HFFc6 (cell line): ENCODE measurements at regions not wholly inside any gene's neighbourhood (a gene's known extent, or its start where the extent isn't known, plus 50 kb on each side); places are given as distances from the start of the nearest gene placed in this dataset.
"Not testable (repeated sequence)": the region's sequence is repeated elsewhere in the genome, so short reads cannot be mapped to it uniquely, and the experiment has no call there.

ENCODE experiments used
- DNase-seq: peaks from one replicate; pipeline ENCODE4 v3.0.0-alpha.2; 2018
- H3K27ac Mint-ChIP-seq: 2 replicates; pipeline ENCODE4 v1.8.0; 2020; ENCODE audit warnings: mild to moderate bottlenecking, mixed read lengths
- H3K27me3 Mint-ChIP-seq: 2 replicates; pipeline ENCODE4 v1.8.0; 2021; ENCODE audit warnings: mild to moderate bottlenecking, moderate library complexity, mixed read lengths; ENCODE audit not compliant: insufficient read depth
- H3K36me3 Mint-ChIP-seq: 2 replicates; pipeline ENCODE4 v1.8.0; 2021; ENCODE audit warnings: low read depth, mixed read lengths
- H3K4me1 Mint-ChIP-seq: 2 replicates; pipeline ENCODE4 v1.8.0; 2020; ENCODE audit warnings: low read depth, mixed read lengths
- H3K4me3 Mint-ChIP-seq: 2 replicates; pipeline ENCODE4 v1.8.0; 2020; ENCODE audit warnings: mild to moderate bottlenecking, moderate library complexity, mixed read lengths
- H3K9me3 Mint-ChIP-seq: 2 replicates; pipeline ENCODE4 v1.8.0; 2020; ENCODE audit warnings: mild to moderate bottlenecking, mixed read lengths
- CTCF ChIP-seq: fragments of 200-600 bp; sonication (generic); IDR thresholded peaks from 2 replicates; pipeline ENCODE4 v1.5.0; 2021; ENCODE audit warnings: antibody characterized with exemption, mild to moderate bottlenecking

- DNase-seq = no peak
- H3K4me3 Mint-ChIP-seq = no peak overlapping the region
- TF ChIP-seq CTCF = no peak
- H3K27ac Mint-ChIP-seq = no peak overlapping the region
- peaks cover 1% of the 10 kb centered on the region for H3K27me3 Mint-ChIP-seq
- H3K4me1 Mint-ChIP-seq = peaks cover 10% of the 10 kb centered on the region
- no peaks in the 10 kb centered on the region for H3K9me3 Mint-ChIP-seq
- H3K36me3 Mint-ChIP-seq = no peaks in the 10 kb centered on the region
Observed at GRCh38 chrX:11890836-11891514, 132.9 kb downstream of the MSL3 start.

- no peak for TF ChIP-seq CTCF
- no peaks in the 10 kb centered on the region for H3K9me3 Mint-ChIP-seq
- no peaks in the 10 kb centered on the region for H3K36me3 Mint-ChIP-seq
- no peaks in the 10 kb centered on the region; the same call in 1 of the 2 replicates for H3K27me3 Mint-ChIP-seq
- H3K4me3 Mint-ChIP-seq = no peak overlapping the region
- DNase-seq = no peak
- H3K27ac Mint-ChIP-seq = no peak overlapping the region
- H3K4me1 Mint-ChIP-seq = 0 out of 2 replicates have a peak, but pooled peaks cover 4% of the 10 kb centered on the region
Observed at GRCh38 chrX:11893933-11894710, 136.1 kb downstream of the MSL3 start.

- TF ChIP-seq CTCF = no peak
- H3K4me3 Mint-ChIP-seq = no peak overlapping the region
- H3K4me1 Mint-ChIP-seq = 0 out of 2 replicates have a peak, but pooled peaks cover 5% of the 10 kb centered on the region
- no peaks in the 10 kb centered on the region; the same call in none of the 2 replicates for H3K27me3 Mint-ChIP-seq
- no peaks in the 10 kb centered on the region for H3K36me3 Mint-ChIP-seq
- no peaks in the 10 kb centered on the region for H3K9me3 Mint-ChIP-seq
- DNase-seq = no peak
- no peak overlapping the region for H3K27ac Mint-ChIP-seq
Observed at GRCh38 chrX:11899091-11899490, 141.1 kb downstream of the MSL3 start.

- DNase-seq, H3K27me3 Mint-ChIP-seq, H3K4me1 Mint-ChIP-seq, H3K36me3 Mint-ChIP-seq, H3K27ac Mint-ChIP-seq, H3K4me3 Mint-ChIP-seq, H3K9me3 Mint-ChIP-seq: not testable (repeated sequence)
Observed at GRCh38 chrX:11905933-11906332, 147.9 kb downstream of the MSL3 start.

GRCh38 chrX:11908371-11908770, 150.3 kb downstream of the MSL3 start:
- peak; percentile 3 for DNase-seq
- no peaks in the 10 kb centered on the region for H3K4me1 Mint-ChIP-seq

More at GRCh38 chrX:11908371-11908770, 150.3 kb downstream of the MSL3 start:
- Mint-ChIP-seq H3K4me3 (no peak overlapping the region), H3K27ac (no peak overlapping the region), H3K36me3 (no peaks in the 10 kb centered on the region), H3K27me3 (peaks cover 6% of the 10 kb centered on the region; the same call in 1 of the 2 replicates), H3K9me3 (no peaks in the 10 kb centered on the region)
- TF ChIP-seq CTCF = peak; percentile 67
